ENCODE measurements at regions not wholly inside any gene's neighbourhood (a gene's known extent, or its start where the extent isn't known, plus 50 kb on each side); places are given as distances from the start of the nearest gene placed in this dataset.

- TF ChIP-seq CTCF (conservative IDR thresholded peaks at IDR 0.05; ENCODE audit: low read length) = no peak
- peak; percentile 21 for DNase-seq (ENCODE audit: low read depth)
- no peak overlapping the region for H3K4me3 ChIP-seq (ENCODE audit: low read length)
These were observed 164.6 kb downstream of the SLC15A5 start for GRCh38 chr12:16112612-16113560.

- H3K4me3 ChIP-seq (ENCODE audit: low read length) = no peak overlapping the region
- no peak for TF ChIP-seq CTCF (conservative IDR thresholded peaks at IDR 0.05; ENCODE audit: low read length)
- no peak for DNase-seq (ENCODE audit: low read depth)
These were observed 165.4 kb downstream of the SLC15A5 start for GRCh38 chr12:16112130-16112529.

GRCh38 chr12:16110596-16110995, 166.9 kb downstream of the SLC15A5 start:
- DNase-seq (ENCODE audit: low read depth) = no peak
- H3K4me3 ChIP-seq (ENCODE audit: low read length) = no peak overlapping the region
- no peak for TF ChIP-seq CTCF (conservative IDR thresholded peaks at IDR 0.05; ENCODE audit: low read length)

GRCh38 chr12:16103851-16104250, 173.6 kb downstream of the SLC15A5 start:
- H3K4me3 ChIP-seq (ENCODE audit: low read length) = no peak overlapping the region

GRCh38 chr12:16100206-16100605, 177.3 kb downstream of the SLC15A5 start:
- DNase-seq (ENCODE audit: low read depth) = no peak
- no peak overlapping the region for H3K4me3 ChIP-seq (ENCODE audit: low read length)
- no peak for TF ChIP-seq CTCF (conservative IDR thresholded peaks at IDR 0.05; ENCODE audit: low read length)

More at GRCh38 chr12:16103851-16104250, 173.6 kb downstream of the SLC15A5 start:
- DNase-seq (ENCODE audit: low read depth) = no peak
- no peak for TF ChIP-seq CTCF (conservative IDR thresholded peaks at IDR 0.05; ENCODE audit: low read length)

GRCh38 chr12:16096273-16096849, 181.1 kb downstream of the SLC15A5 start:
- DNase-seq (ENCODE audit: low read depth) = no peak
- no peak overlapping the region for H3K4me3 ChIP-seq (ENCODE audit: low read length)
- TF ChIP-seq CTCF (conservative IDR thresholded peaks at IDR 0.05; ENCODE audit: low read length) = no peak

Measured in AG10803 (cell line).